ENCODE measurements at regions not wholly inside any gene's neighbourhood (a gene's known extent, or its start where the extent isn't known, plus 50 kb on each side); places are given as distances from the start of the nearest gene placed in this dataset.

DNA sequence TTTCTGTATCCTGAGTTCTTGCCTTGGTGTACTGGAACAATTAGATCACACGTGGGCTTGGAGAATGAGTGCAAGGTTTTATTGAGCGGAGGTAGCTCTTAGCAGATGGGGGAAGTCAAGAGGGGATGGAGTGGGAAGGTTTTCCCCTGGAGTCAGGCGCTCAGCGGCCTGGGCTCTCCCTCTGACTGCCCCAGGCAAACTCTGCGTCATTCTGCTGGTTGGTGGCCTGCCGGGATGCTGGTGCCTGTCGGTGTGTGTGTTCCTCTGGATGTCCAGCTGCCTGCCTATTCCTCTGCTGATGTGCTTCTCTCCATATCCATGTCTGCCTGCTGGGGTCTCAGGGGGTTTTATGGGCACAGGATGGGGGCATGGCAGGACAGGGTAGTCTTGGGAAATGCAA is 111.0 kb downstream of the TRIB2 start:
- Mint-ChIP-seq H3K9me3 (ENCODE audit: insufficient read depth) (no peaks in the 10 kb centered on the region), H3K4me1 (no peaks in the 10 kb centered on the region), H3K27ac (no peak overlapping the region), H3K27me3 (peaks cover 16% of the 10 kb centered on the region), H3K4me3 (no peak overlapping the region)
- H3K27me3 ChIP-seq (replicated peaks in 1 of 4; ENCODE audit: control extremely low read depth in 1 of 4, control insufficient read depth in 3 of 4, insufficient read depth in 4 of 4, low read length in 3 of 4) = peaks cover 0 to 5% (median 4%) of the 10 kb centered on the region in 4 experiments
- POLR2A ChIA-PET = interaction anchor here (0.7 kb wide), 1 partner anchor 447 kb away, joined by 3 read pairs; no protein-coding TSS in a partner anchor
- no peaks in the 10 kb centered on the region for H3K79me2 ChIP-seq (ENCODE audit: control insufficient read depth, insufficient read depth, low read length)
- 89% methylated on average over 6 of the region's 7 CpGs for WGBS (ENCODE audit: insufficient coverage)
- H3K36me3 ChIP-seq (replicated peaks in 1 of 2; ENCODE audit: control extremely low read depth in 1 of 2, control insufficient read depth in 1 of 2, extremely low read depth in 1 of 2, insufficient read depth in 2 of 2, low read length in 1 of 2) = no peaks in the 10 kb centered on the region
- TF ChIP-seq EZH2 (IDR thresholded peaks at IDR 0.05; ENCODE audit: borderline replicate concordance, insufficient read depth, low read depth, low read length, poor library complexity, severe bottlenecking) = no peak
- TF ChIP-seq CTCF (IDR thresholded peaks at IDR 0.05) = no peak
- H3K9me3 ChIP-seq (ENCODE audit: control extremely low read depth in 1 of 3, control insufficient read depth in 2 of 3, insufficient read depth in 1 of 3, low read length in 2 of 3) = no peaks in the 10 kb centered on the region
- no peak overlapping the region for H2AFZ ChIP-seq (ENCODE audit: insufficient read depth, low read depth, low read length, poor library complexity, severe bottlenecking)
- no peak for ATAC-seq (ENCODE audit: low read depth)
- no peak overlapping the region for H3K27ac ChIP-seq (ENCODE audit: low read length in 2 of 2)
- CTCF ChIA-PET = no interaction called here
- no peaks in the 10 kb centered on the region for H4K20me1 ChIP-seq (ENCODE audit: control insufficient read depth, insufficient read depth, low read length, poor library complexity, severe bottlenecking)
- no peak for DNase-seq
- no peak overlapping the region for H3K9ac ChIP-seq (ENCODE audit: low read length)
- intact Hi-C loops (cut with micrococcal nuclease) = no loop called here
- no peaks in the 10 kb centered on the region for H3K4me1 ChIP-seq (ENCODE audit: control insufficient read depth in 2 of 2, insufficient read depth in 2 of 2, low read length in 2 of 2)
- H3K4me2 ChIP-seq (replicated peaks; ENCODE audit: low read depth, low read length, poor library complexity, severe bottlenecking) = no peak overlapping the region
- H3K4me3 ChIP-seq (ENCODE audit: control extremely low read depth in 1 of 5, extremely low read depth in 1 of 5, insufficient read depth in 1 of 5, low read depth in 2 of 5, low read length in 4 of 5) = no peak overlapping the region

DNA sequence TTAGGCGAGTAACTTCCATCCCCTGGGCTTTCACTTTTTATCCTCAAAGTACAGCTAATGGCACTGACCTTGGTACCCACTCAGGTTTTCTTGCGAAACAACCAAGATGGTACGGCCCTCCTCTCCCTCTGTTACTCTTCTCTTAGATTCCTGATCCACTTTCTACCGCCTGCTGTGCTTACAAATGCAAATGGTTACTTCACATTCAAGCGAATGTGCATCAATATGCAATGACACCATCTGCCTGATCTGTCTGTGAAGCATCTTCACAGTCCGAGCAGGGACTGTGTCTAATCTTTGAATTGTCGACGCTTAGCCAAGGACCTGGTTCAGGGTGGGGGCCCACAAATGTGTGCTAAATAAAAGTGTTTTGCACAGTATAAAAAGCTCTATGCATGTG is 112.2 kb downstream of the TRIB2 start:
- POLR2A ChIA-PET = no interaction called here
- CTCF ChIA-PET = no interaction called here
- ATAC-seq (ENCODE audit: low read depth) (no peak), DNase-seq (no peak)
- Histone ChIP-seq H3K4me1 (ENCODE audit: control insufficient read depth in 2 of 2, insufficient read depth in 2 of 2, low read length in 2 of 2) (no peaks in the 10 kb centered on the region), H3K9ac (ENCODE audit: low read length) (no peak overlapping the region), H2AFZ (ENCODE audit: insufficient read depth, low read depth, low read length, poor library complexity, severe bottlenecking) (no peak overlapping the region), H3K27ac (ENCODE audit: low read length in 2 of 2) (no peak overlapping the region), H4K20me1 (ENCODE audit: control insufficient read depth, insufficient read depth, low read length, poor library complexity, severe bottlenecking) (no peaks in the 10 kb centered on the region), H3K9me3 (ENCODE audit: control extremely low read depth in 1 of 3, control insufficient read depth in 2 of 3, insufficient read depth in 1 of 3, low read length in 2 of 3) (no peaks in the 10 kb centered on the region), H3K79me2 (ENCODE audit: control insufficient read depth, insufficient read depth, low read length) (no peaks in the 10 kb centered on the region), H3K4me3 (ENCODE audit: control extremely low read depth in 1 of 5, extremely low read depth in 1 of 5, insufficient read depth in 1 of 5, low read depth in 2 of 5, low read length in 4 of 5) (no peak overlapping the region), H3K36me3 (replicated peaks in 1 of 2; ENCODE audit: control extremely low read depth in 1 of 2, control insufficient read depth in 1 of 2, extremely low read depth in 1 of 2, insufficient read depth in 2 of 2, low read length in 1 of 2) (no peaks in the 10 kb centered on the region), H3K27me3 (replicated peaks in 1 of 4; ENCODE audit: control extremely low read depth in 1 of 4, control insufficient read depth in 3 of 4, insufficient read depth in 4 of 4, low read length in 3 of 4) (peaks cover 0 to 4% (median 2%) of the 10 kb centered on the region in 4 experiments), H3K4me2 (replicated peaks; ENCODE audit: low read depth, low read length, poor library complexity, severe bottlenecking) (no peak overlapping the region)
- TF ChIP-seq EZH2 (IDR thresholded peaks at IDR 0.05; ENCODE audit: borderline replicate concordance, insufficient read depth, low read depth, low read length, poor library complexity, severe bottlenecking) (no peak), CTCF (IDR thresholded peaks at IDR 0.05) (no peak)
- no peak overlapping the region for H3K27ac Mint-ChIP-seq
- WGBS (ENCODE audit: insufficient coverage) = 89% methylated on average over 8 of the region's 8 CpGs
- H3K4me1 Mint-ChIP-seq = no peaks in the 10 kb centered on the region
- H3K4me3 Mint-ChIP-seq = no peak overlapping the region
- H3K9me3 Mint-ChIP-seq (ENCODE audit: insufficient read depth) = no peaks in the 10 kb centered on the region
- intact Hi-C loops (cut with micrococcal nuclease) = no loop called here
- peaks cover 11% of the 10 kb centered on the region for H3K27me3 Mint-ChIP-seq

All from B cell (primary cell).